ENCODE measurements at regions not wholly inside any gene's neighbourhood (a gene's known extent, or its start where the extent isn't known, plus 50 kb on each side); places are given as distances from the start of the nearest gene placed in this dataset.

- Histone ChIP-seq H3K9ac (ENCODE audit: extremely low read depth, insufficient read length, low read length) (no peak overlapping the region), H2BK15ac (ENCODE audit: low read depth, low read length) (no peak overlapping the region), H3K4me2 (ENCODE audit: insufficient read depth, insufficient read length, low read length) (no peak overlapping the region), H3K27ac (ENCODE audit: insufficient read length, low read depth, low read length) (no peak overlapping the region), H2BK12ac (ENCODE audit: insufficient read length, low read depth, low read length) (no peak overlapping the region), H4K8ac (replicated peaks; ENCODE audit: insufficient read length, low read depth, low read length) (no peak overlapping the region), H2BK5ac (ENCODE audit: insufficient read length, low read length) (no peak overlapping the region), H4K5ac (ENCODE audit: insufficient read length, low read depth, low read length) (no peak overlapping the region), H2BK120ac (ENCODE audit: low read depth, low read length, poor library complexity, severe bottlenecking) (no peak overlapping the region), H2BK20ac (ENCODE audit: low read depth, low read length, poor library complexity, severe bottlenecking) (no peak overlapping the region), H3K23me2 (ENCODE audit: insufficient read length, low read depth, low read length, poor library complexity, severe bottlenecking) (no peaks in the 10 kb centered on the region), H3K79me2 (ENCODE audit: insufficient read depth, low read length) (no peaks in the 10 kb centered on the region), H3T11ph (ENCODE audit: low read length) (no peak overlapping the region), H2AFZ (ENCODE audit: low read length) (no peak overlapping the region), H3K4me1 (ENCODE audit: insufficient read depth, low read length) (peaks cover 1% of the 10 kb centered on the region; the same call in 1 of the 2 replicates), H3K4ac (ENCODE audit: low read depth, low read length) (no peak overlapping the region), H4K91ac (ENCODE audit: insufficient read length, low read depth, low read length) (no peak overlapping the region), H4K20me1 (ENCODE audit: control insufficient read depth, insufficient read depth, insufficient read length) (no peaks in the 10 kb centered on the region), H3K18ac (ENCODE audit: insufficient read length, low read depth, low read length) (no peak overlapping the region), H3K23ac (ENCODE audit: insufficient read length, low read depth, low read length) (no peak overlapping the region), H3K14ac (ENCODE audit: insufficient read depth, low read length) (no peak overlapping the region), H3K27me3 (ENCODE audit: insufficient read depth, low read length) (no peaks in the 10 kb centered on the region), H3K9me3 (ENCODE audit: control insufficient read depth, low read depth, low read length) (no peaks in the 10 kb centered on the region), H2AK5ac (ENCODE audit: insufficient read length, low read length) (no peak overlapping the region), H3K79me1 (ENCODE audit: insufficient read depth, low read depth, low read length, poor library complexity, severe bottlenecking) (no peaks in the 10 kb centered on the region), H3K56ac (ENCODE audit: insufficient read length, low read depth, low read length) (no peak overlapping the region)
- no peak for DNase-seq
- no CpG with 5 or more reads among the region's 2 CpGs for WGBS (ENCODE audit: extremely low coverage, insufficient read length, low lambda C conversion rate)
- Mint-ChIP-seq H3K27ac (no peak overlapping the region), H3K27me3 (ENCODE audit: low read depth) (no peaks in the 10 kb centered on the region), H3K36me3 (ENCODE audit: insufficient read depth in 1 of 3, low read depth in 3 of 3) (no peaks in the 10 kb centered on the region), H3K4me1 (peaks cover 6 to 7% of the 10 kb centered on the region in 2 experiments), H3K4me3 (no peak overlapping the region), H3K9me3 (no peaks in the 10 kb centered on the region)
- TF ChIP-seq CTCF (conservative IDR thresholded peaks at IDR 0.05): no peak
Measured at GRCh38 chr4:176489001-176489400, 169.2 kb downstream of the SPCS3 start.
